GM18498 (cell line): ENCODE measurements at regions not wholly inside any gene's neighbourhood (a gene's known extent, or its start where the extent isn't known, plus 50 kb on each side); places are given as distances from the start of the nearest gene placed in this dataset.

Experiments used
- ATAC-seq: cut with Tn5 transposase; IDR thresholded peaks from one replicate; pipeline ENCODE4 v1.9.1; 2021; ENCODE audit warnings: mild to moderate bottlenecking, moderate library complexity; ENCODE audit not compliant: unreplicated experiment

DNA sequence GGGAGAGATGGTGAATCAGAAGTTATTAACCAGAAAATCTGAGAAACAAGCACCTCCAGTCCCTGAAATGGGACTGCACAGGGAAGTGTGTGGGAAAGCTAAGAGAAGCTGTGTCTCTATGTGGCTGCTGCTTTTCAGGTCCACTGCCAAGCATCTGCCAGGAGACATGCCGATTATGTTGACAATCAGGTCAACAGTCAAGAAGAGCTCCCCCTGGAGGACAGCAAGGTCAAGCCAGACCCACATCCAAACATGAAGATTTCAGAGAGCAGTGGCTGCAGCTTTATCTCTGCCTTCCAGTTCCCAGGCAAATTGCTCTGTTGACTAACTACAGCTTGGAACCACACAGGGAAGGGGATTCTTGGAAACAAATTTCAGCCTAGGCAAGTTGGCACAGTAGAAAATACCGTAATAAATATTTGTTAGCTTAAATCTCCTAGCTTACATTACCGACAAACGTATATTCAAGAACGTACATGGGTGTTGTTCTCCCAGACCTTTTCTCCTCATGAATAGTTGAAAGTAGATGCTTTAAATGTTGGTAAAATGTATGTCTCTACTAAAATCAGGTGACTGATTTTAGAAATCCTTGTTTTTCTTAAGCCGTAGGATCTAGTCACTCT, 394.5 kb upstream of the RARB start:
- peak; percentile 81 for ATAC-seq

DNA sequence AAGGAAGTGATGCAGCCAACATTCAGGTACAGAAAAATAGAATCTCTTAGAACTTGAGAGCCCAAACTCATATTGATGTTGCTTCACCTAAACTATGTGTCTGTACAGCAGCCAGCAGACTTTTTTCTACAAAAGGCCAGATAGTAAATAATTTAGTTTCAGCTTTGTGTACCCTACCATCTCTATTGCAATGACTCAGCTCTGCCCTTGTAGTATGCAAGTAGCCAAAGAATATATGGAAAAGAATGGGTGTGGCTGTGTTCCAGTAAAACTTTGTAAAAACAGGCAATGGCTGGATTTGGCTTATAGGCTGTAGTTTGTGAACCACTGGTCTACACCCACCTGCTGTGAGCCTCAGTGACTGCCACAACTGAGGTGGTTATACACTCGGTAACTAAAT, 392.5 kb upstream of the RARB start:
- ATAC-seq, result no peak

DNA sequence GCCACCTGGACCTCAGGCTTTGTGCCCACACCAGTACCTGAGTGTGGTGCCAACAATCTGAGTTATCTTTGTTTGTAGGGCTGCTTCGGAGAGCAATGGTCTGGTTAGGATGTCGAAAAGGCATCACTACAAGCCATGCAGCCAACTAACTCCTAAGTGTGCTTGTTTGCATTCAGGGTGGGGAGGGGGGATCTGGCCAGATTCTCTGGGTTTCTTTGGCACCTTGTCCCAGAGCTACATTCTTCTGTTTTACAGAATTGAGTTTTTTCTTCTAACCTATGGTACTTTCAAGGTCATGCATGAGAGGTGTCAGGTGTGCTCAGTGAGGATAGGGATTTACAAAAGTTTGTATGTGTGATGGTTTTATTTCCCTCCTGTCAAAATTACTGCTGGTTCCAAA, 391.4 kb upstream of the RARB start:
- ATAC-seq, result no peak

DNA sequence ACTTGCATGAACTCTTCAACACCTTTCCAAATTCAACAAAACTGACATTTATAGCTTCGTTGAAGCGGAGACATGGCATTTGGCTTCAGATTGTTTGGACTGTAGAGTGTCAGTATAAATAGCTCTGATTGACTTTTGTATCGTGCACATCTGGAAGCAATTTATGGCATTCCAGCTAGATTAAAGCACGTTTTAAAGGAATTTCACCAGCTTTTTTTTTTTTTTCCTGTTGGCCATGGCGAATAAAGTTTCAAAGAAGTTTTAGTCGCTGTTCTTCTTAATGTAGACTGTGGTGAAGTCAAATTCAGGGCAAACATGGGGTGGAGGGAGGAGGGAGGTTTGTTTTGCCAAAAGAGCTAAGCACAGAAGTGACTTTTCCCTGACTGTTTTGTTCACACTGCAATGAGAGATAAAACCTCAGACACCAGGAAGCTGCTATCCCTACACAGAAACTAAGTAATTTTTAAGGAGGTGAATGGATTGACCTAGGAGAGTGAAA, 391.0 kb upstream of the RARB start:
- ATAC-seq, result no peak

DNA sequence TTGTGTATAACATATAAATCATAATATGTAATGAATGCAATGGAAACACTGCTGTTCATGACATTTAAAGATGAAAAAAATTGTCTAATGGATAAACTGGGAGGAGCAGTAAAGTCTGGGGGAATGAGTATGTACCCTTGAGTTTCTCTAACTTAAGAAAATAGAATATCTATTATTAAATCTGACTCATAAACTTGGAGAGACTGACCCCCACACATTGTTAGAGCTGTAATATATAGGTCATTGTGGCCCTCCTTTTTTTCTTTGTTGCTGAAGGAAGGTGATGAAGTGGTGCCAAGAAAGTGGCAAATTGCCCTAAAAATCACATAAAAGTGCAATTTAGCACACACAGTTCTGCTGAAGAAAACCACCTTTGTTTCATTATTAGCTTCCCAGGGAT, 389.8 kb upstream of the RARB start:
- ATAC-seq, result no peak

DNA sequence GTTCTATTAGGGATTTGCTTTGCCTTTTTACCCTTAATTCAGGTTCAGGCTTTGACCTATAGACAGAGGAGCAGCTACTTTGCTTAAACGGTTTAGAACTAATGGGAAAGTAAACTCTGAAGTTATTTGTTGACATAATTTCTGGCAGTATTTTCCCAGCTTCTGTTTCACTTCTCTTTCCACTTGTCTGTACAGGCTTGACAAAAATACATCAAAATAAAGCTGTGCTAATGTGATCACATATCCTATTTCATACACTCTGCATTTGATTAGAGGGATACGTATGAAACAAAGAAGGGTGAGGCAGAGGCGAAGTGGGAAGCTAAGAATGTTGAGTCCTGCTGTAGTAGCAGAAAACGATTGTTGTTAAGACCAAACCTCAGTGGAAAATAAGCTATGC, 389.1 kb upstream of the RARB start:
- no peak for ATAC-seq

DNA sequence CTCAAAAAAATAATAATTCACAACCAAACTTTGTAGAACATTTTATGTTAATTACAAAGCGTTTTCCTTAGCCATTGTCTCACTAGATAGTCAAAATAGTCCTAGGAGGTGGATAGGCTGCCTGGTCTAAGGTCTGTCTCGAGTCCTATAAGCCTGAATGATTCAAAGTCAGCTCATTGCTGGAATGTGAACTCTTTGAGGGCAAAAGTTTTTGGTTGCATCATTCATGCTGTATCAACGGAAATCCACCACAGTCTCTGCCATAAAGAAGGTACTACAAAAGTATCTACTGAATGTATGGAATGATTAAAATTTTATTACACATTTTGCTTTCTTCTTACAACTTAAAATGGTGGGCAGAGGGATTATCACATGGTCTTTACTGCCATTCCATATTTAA, 387.3 kb upstream of the RARB start:
- no peak for ATAC-seq

DNA sequence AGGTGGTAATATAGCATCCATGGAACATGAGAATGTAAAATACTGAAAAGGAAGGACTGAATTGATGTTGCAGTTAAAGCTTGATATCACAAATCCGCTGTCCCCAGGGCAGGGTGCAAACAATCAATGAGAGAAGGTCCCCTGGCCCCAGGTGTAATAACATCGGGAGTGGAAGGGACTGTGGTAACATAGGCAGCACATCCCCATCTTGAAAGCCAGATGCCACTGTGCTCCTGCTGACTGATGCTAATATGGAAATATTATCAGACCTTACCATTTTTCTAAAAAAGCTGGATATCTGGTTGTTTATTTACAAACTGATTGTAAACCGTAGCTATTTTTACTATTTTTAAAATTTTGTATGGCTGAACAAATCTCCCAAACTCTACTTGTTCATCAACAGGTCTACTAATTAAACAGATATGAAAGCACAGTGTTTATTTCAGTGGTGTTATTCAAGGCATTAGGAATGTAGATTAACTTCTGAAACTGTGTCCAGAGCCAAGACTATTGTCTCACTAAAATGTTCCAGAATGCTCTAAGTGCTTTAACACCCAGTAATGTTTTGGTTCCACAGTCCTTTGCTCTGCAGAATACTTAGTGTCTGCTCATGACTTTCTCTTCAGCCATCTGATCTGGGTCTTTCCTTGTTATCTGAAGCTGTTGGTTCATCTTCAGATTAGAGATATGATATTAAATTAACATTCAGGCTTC, 386.0 kb upstream of the RARB start:
- ATAC-seq, result no peak

DNA sequence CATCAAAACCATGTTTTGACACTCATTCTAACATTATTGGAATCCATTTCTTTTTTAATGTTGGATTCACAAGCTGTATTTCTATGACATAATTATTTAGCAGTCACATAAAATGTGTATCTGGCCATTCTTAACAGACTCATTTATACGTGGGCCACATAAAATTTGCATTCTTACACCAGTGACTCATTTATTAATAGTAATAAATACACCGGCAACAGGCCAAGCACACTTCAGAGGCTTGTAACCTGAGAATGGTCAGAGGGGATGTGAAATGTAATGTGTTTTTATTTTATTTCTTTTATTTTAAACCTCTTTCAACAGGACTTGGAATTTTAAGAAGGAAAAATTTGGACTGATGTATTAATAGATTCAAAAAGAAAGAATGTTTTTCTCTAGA, 384.9 kb upstream of the RARB start:
- ATAC-seq, result no peak

DNA sequence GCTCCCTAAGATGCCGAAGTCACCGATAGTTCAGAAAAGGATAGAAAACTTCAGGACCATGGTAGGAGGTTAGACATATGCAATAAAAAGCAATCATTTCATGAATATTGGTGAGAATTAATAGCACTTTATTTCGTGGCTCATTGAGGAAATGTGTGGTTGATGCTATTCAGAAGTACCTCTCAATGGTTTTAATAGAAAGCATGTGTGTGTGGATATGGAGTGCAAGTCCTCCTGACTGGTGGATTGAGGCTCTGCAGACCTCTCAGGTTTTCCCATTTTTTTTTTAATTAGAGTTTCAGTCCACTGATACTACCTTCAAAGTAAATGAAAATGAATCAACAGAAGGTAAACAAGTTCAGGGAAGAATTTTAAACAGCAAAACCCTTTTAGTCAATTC, 384.3 kb upstream of the RARB start:
- ATAC-seq, result no peak

DNA sequence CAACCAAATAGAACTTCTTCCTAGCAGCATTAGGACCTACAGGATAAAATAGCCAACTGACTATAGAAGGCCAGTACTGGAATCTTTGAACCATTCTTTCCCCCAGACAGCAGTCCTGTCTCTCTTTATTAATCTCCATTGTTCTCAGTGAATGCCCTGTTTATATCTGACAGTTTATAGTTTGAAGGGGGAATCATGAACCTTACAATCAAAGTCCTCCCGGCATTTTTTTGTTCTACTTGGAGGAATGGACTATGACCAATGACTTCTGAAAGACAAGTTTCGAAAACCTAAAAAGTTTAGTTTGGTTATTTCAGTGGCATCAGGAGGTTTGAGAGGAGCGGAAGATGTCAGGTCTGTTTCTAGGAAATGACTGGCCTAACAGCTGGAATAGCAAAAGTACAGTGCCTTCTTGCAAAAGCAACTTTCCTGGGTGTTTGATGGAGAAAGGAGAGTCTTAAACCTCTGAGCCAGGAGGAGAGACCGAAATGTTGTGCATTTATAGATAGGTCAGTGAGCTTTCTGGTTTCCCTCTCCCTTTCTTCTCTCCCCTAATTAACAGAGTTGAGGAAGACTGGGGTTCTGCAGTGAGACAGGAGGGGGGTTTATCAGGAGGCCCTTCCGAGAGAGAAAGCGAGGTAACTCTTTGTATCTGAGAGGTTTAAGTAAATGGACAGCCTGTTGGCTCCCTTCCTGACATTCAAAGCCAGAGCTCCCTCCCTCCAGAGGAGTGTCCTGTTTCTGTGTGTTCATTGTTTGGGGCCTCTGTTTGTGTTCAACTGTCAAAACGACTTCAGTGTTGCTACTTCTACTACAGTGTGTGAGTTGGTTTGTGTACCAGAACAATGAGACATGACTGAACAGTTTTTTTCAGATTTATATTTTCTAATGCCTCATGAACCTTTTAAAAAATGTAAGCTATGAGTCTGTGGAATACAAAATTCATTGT, 383.0 kb upstream of the RARB start:
- no peak for ATAC-seq

DNA sequence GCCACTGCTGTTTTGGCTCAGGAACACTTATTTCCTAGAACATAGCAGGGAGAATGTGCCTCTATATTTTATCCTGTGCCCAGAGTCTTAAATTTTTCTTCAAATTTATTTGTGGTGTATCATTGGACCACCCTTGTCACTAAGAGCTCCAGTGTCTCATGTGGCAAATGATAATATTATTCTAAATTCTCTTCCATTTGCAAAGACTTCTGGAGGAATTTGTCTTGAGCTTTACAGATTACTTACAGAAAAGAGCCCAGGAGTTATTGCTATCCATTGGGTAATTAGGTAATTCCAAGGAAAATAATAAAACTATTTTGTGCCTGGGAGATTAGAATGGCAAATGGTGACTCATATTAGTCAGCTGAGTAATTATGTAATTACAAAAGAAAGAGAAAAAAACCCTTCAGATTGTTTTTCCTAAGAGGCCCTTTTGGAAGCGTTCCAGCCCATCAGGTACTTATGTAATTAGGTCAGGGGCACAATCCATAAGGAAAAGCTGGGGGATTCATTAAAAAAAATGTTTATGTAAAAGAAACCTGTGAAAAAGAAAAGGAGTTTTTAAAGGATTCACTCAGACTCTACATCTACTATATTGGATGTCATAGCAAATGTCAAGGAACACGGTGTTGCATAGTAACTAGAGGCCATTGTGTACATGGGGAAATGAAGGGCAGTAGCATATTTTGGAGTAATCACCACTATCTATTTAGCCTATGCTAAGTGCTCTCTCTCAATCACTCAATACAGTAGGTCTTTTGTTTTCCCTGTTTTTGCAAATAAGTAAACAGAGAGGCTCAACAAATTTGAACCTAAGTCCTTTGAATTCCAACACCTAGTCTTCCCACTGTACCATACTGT, 380.9 kb upstream of the RARB start:
- ATAC-seq, result no peak

DNA sequence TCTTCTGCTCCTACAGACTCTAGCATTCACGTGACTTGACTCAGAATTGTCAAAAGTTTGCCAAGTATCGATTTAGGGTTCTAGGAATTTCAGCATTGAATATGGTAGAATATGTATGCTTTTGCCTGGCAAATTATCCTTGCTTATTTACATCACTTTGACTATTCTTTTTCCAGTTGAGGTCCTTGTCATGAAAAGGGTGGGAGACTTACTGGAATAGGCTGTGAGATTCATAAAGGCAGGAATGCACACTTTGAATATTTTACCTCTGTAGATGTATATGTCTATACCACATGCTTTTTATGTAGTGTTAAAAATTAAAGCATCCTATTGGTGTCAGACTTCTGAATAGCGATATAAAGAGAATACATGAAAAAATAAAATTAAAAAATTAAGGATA, 378.8 kb upstream of the RARB start:
- no peak for ATAC-seq

DNA sequence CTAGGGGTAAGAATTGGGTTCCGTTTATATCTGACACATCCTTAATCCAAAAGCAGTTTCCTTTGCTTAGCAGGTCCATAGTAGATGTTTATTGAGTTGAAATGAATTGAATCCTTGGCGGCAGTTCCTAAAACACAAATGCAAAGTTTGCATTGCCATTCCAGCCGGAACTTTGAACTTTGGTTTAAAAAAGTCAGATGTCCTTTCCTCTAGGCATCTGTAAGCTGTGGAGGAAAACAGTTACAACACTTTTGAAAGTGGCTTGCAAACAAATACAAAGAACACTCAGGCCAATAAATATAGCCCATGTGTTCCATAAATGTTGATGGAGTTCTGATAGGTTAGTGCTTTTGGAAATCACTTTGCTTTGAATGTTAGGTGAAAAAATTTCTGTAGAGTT, 374.7 kb upstream of the RARB start:
- no peak for ATAC-seq

DNA sequence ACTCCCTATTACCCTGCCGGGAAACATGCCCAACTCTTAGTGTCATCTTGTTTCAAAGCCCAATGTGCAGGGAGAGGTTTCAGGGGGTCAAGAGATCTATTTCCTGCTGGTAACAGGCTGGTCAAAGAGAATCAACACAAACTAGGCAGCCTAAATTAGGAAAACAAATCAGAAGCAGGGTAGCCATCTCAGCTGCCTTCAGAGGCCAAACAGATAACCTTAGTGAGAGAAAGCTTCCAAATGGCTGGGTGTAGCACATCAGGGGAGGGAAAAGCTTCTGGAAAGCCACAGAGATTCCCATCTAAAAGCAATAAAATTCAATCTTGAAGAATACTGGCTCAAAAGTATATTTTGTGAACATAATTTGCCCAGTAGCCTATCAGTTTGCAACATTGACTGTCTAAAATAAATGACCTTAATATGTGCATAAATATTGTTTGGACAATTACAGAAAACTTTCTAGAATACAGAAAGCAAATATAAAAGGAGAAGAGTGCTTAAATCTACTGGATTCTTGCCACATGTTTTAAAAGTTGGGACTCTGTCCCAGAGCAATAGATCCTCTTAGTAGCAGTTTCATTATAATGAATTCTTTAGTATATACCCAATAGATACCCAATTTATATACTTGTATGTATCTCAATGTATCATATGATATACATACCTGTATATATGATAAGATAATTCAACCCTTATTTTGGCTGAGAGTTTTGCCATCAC, 371.9 kb upstream of the RARB start:
- ATAC-seq, result no peak

DNA sequence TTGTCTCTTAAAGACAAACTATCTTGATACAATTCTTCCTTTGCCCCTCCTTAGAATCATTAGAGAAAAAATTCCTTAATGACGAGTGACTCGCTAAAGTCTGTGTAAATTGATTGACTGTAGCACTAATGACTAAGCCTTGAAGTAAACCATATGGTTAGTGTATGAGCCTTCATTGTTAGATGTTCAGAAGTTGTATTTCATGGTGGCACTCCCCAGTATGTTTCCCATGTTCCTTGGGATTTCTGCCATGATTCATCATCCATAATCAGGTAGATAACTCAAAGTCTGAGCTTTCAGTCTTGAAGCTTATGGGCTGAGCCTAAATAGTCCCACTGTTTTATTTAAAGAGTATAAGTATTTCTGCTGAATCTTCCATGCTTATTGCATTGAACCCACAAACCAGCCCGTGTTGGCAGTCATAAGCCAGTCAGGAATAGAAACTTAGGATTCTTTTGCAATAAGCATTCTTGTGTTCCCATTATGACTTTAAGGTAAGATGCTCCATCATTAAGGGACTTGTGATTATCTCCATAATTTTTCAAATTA, 371.2 kb upstream of the RARB start:
- no peak for ATAC-seq

DNA sequence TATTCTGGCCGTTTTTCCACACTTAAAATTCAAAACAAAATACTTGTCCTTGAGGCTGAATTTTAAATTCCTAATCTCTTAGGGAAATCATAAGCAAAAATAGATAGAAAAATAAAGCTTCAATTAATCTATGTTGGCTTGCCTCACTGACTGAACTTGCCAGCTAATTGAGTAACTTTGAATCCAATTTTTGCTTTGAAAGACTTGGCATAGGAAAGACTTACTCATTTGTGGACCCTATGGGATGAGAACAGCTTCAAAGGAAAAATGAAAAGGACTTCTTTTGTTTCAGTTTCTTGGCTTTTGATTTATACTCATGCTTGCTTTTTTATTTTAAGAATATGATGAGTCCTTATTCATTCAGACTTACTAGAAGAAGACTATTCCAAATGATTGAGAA, 370.7 kb upstream of the RARB start:
- ATAC-seq, result no peak

DNA sequence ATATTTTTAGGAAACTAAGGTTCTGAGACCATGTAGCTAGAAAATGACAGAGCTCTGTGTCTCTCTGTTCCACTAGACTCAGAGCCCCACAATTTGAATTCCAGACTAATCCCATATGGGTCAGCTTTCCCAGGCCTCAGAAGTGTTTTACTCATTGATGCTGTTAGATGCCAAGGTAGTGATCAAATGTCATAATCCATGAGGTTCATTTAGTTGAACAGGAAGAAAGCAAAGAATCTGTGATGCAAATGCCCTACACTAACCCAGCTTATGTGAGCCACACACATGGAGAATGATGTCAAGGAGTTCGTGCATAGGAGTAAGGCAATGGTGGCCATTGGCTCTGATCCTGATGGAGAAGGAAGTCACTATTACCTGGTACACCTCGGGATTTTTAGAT, 363.4 kb upstream of the RARB start:
- no peak for ATAC-seq

DNA sequence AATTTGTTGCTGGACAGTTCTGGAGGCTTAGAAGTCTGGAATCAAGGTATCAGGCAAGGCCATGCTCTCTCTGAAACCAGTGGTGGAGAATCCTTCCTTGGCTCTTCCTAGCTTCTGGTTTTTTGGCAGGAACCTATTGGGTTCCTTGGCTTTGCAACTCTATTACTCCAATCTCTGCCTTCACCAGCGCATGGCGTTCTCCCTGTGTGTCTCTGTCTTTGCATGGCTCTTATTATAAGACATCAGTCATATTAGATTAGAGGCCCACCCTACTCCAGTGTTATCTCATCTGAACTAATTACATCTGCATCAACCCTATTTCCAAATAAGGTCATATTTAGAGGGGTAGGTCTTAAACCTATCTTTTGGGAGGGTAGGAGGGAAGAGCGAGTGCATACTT, 358.1 kb upstream of the RARB start:
- ATAC-seq, result no peak

DNA sequence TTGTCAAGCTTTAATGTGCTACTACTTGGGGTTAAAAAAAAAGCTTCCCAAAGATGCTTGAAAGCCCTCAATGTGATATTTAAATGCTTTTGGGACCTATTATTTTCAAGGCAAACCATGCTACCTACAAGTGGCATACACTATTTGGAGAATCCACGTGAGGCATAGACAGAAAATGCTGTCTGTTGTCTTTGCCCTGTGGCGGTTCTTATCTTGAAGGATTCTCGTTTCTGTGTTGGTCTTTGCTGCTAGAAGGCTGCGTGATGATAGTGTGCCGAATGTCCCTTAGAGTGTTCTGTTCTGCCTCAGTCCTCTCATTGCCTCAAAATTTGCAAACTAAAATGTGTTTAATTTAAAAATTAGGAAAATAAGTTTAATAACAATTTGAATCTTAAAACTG, 356.2 kb upstream of the RARB start:
- ATAC-seq, result no peak
